ENCODE measurements at regions not wholly inside any gene's neighbourhood (a gene's known extent, or its start where the extent isn't known, plus 50 kb on each side); places are given as distances from the start of the nearest gene placed in this dataset.

DNA sequence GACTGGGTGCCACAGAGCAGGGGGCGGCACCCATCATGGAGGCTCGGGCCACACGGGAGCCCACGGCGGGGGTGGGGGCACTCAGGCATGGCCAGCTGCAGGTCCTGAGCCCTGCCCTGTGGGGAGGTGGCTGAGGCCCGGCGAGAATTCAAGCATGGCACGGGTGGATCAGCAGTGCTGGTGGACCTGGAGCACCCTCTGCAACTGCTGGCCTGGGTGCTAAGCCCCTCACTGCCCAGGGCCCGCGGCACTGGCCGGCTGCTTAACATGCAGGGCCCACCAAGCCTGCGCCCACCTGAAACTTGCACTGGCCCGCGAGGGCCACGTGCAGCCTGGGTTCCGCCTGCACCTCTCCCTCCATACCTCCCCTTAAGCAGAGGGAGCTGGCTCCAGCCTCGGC lies 258.6 kb downstream of the CENPC start:
- TF ChIP-seq, protein P1, sequence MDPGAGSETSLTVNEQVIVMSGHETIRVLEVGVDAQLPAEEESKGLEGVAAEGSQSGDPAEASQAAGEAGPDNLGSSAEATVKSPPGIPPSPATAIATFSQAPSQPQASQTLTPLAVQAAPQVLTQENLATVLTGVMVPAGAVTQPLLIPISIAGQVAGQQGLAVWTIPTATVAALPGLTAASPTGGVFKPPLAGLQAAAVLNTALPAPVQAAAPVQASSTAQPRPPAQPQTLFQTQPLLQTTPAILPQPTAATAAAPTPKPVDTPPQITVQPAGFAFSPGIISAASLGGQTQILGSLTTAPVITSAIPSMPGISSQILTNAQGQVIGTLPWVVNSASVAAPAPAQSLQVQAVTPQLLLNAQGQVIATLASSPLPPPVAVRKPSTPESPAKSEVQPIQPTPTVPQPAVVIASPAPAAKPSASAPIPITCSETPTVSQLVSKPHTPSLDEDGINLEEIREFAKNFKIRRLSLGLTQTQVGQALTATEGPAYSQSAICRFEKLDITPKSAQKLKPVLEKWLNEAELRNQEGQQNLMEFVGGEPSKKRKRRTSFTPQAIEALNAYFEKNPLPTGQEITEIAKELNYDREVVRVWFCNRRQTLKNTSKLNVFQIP (CRISPR knock-in tag; IDR thresholded peaks at IDR 0.05; ENCODE audit: borderline replicate concordance, low read depth), result no peak
- no peak for TF ChIP-seq GLIS3 (CRISPR knock-in tag; IDR thresholded peaks at IDR 0.05)
- no peak for TF ChIP-seq ZFP30 (CRISPR knock-in tag; IDR thresholded peaks at IDR 0.05)
- no peak for TF ChIP-seq ZNF8 (CRISPR knock-in tag; IDR thresholded peaks at IDR 0.05)
- TF ChIP-seq ARNTL (CRISPR knock-in tag; IDR thresholded peaks at IDR 0.05; ENCODE audit: borderline replicate concordance, low read depth), result no peak
- TF ChIP-seq ISL1 (CRISPR knock-in tag; IDR thresholded peaks at IDR 0.05), result no peak
- no peak for TF ChIP-seq TCF4 (CRISPR knock-in tag; IDR thresholded peaks at IDR 0.05; ENCODE audit: borderline replicate concordance)
- TF ChIP-seq TOX (CRISPR knock-in tag; IDR thresholded peaks at IDR 0.05; ENCODE audit: borderline replicate concordance), result no peak
- TF ChIP-seq PPARA (CRISPR knock-in tag; IDR thresholded peaks at IDR 0.05; ENCODE audit: borderline replicate concordance), result no peak
- TF ChIP-seq ZNF565 (CRISPR knock-in tag; conservative IDR thresholded peaks at IDR 0.05; ENCODE audit: low read depth), result no peak
- no peak for TF ChIP-seq ZNF70 (CRISPR knock-in tag; IDR thresholded peaks at IDR 0.05)
- no peak for TF ChIP-seq CSDC2 (CRISPR knock-in tag; IDR thresholded peaks at IDR 0.05)
- TF ChIP-seq, protein P2, sequence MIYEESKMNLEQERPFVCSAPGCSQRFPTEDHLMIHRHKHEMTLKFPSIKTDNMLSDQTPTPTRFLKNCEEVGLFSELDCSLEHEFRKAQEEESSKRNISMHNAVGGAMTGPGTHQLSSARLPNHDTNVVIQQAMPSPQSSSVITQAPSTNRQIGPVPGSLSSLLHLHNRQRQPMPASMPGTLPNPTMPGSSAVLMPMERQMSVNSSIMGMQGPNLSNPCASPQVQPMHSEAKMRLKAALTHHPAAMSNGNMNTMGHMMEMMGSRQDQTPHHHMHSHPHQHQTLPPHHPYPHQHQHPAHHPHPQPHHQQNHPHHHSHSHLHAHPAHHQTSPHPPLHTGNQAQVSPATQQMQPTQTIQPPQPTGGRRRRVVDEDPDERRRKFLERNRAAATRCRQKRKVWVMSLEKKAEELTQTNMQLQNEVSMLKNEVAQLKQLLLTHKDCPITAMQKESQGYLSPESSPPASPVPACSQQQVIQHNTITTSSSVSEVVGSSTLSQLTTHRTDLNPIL (CRISPR knock-in tag; IDR thresholded peaks at IDR 0.05; ENCODE audit: low read depth), result no peak
- no peak for TF ChIP-seq ESRRG (CRISPR knock-in tag; IDR thresholded peaks at IDR 0.05)
- TF ChIP-seq, protein P3, sequence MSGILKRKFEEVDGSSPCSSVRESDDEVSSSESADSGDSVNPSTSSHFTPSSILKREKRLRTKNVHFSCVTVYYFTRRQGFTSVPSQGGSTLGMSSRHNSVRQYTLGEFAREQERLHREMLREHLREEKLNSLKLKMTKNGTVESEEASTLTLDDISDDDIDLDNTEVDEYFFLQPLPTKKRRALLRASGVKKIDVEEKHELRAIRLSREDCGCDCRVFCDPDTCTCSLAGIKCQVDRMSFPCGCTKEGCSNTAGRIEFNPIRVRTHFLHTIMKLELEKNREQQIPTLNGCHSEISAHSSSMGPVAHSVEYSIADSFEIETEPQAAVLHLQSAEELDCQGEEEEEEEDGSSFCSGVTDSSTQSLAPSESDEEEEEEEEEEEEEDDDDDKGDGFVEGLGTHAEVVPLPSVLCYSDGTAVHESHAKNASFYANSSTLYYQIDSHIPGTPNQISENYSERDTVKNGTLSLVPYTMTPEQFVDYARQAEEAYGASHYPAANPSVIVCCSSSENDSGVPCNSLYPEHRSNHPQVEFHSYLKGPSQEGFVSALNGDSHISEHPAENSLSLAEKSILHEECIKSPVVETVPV (CRISPR knock-in tag; IDR thresholded peaks at IDR 0.05), result no peak
- TF ChIP-seq OSR1 (CRISPR knock-in tag; IDR thresholded peaks at IDR 0.05), result no peak
- TF ChIP-seq, protein P4, sequence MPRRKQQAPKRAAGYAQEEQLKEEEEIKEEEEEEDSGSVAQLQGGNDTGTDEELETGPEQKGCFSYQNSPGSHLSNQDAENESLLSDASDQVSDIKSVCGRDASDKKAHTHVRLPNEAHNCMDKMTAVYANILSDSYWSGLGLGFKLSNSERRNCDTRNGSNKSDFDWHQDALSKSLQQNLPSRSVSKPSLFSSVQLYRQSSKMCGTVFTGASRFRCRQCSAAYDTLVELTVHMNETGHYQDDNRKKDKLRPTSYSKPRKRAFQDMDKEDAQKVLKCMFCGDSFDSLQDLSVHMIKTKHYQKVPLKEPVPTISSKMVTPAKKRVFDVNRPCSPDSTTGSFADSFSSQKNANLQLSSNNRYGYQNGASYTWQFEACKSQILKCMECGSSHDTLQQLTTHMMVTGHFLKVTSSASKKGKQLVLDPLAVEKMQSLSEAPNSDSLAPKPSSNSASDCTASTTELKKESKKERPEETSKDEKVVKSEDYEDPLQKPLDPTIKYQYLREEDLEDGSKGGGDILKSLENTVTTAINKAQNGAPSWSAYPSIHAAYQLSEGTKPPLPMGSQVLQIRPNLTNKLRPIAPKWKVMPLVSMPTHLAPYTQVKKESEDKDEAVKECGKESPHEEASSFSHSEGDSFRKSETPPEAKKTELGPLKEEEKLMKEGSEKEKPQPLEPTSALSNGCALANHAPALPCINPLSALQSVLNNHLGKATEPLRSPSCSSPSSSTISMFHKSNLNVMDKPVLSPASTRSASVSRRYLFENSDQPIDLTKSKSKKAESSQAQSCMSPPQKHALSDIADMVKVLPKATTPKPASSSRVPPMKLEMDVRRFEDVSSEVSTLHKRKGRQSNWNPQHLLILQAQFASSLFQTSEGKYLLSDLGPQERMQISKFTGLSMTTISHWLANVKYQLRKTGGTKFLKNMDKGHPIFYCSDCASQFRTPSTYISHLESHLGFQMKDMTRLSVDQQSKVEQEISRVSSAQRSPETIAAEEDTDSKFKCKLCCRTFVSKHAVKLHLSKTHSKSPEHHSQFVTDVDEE (CRISPR knock-in tag; IDR thresholded peaks at IDR 0.05), result no peak
- no peak for TF ChIP-seq ZFP3 (CRISPR knock-in tag; IDR thresholded peaks at IDR 0.05)
- TF ChIP-seq, protein P5, sequence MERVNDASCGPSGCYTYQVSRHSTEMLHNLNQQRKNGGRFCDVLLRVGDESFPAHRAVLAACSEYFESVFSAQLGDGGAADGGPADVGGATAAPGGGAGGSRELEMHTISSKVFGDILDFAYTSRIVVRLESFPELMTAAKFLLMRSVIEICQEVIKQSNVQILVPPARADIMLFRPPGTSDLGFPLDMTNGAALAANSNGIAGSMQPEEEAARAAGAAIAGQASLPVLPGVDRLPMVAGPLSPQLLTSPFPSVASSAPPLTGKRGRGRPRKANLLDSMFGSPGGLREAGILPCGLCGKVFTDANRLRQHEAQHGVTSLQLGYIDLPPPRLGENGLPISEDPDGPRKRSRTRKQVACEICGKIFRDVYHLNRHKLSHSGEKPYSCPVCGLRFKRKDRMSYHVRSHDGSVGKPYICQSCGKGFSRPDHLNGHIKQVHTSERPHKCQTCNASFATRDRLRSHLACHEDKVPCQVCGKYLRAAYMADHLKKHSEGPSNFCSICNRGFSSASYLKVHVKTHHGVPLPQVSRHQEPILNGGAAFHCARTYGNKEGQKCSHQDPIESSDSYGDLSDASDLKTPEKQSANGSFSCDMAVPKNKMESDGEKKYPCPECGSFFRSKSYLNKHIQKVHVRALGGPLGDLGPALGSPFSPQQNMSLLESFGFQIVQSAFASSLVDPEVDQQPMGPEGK (CRISPR knock-in tag; IDR thresholded peaks at IDR 0.05; ENCODE audit: borderline replicate concordance), result no peak
- TF ChIP-seq ZC3H10 (CRISPR knock-in tag; IDR thresholded peaks at IDR 0.05), result no peak
- no peak for ATAC-seq

DNA sequence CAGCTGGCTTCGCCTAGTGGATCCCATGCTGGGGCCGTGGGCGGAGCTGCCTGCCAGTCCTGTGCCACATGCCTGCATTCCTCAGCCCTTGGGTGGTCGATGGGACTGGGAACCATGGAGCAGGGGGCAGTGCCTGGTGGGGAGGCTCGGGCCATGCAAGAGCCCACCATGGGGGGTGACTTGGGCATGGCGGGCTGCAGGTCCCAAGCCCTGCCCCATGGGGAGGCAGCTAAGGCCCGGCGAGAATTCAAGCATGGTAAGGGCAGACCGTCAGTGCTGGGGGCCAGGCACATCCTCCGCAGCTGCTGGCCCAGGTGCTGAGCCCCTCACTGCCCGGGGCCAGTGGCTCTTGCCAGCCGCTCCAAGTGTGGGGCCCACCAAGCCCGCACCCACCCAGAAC lies 262.6 kb downstream of the CENPC start:
- TF ChIP-seq PPARA (CRISPR knock-in tag; IDR thresholded peaks at IDR 0.05; ENCODE audit: borderline replicate concordance) (no peak), ZC3H10 (CRISPR knock-in tag; IDR thresholded peaks at IDR 0.05) (no peak), ZNF70 (CRISPR knock-in tag; IDR thresholded peaks at IDR 0.05) (no peak), SNAI2 (CRISPR knock-in tag; IDR thresholded peaks at IDR 0.05) (no peak), ZNF565 (CRISPR knock-in tag; conservative IDR thresholded peaks at IDR 0.05; ENCODE audit: low read depth) (no peak), ISL1 (CRISPR knock-in tag; IDR thresholded peaks at IDR 0.05) (no peak), ZFP3 (CRISPR knock-in tag; IDR thresholded peaks at IDR 0.05) (no peak), ESRRG (CRISPR knock-in tag; IDR thresholded peaks at IDR 0.05) (no peak), CSDC2 (CRISPR knock-in tag; IDR thresholded peaks at IDR 0.05) (no peak), TOX (CRISPR knock-in tag; IDR thresholded peaks at IDR 0.05; ENCODE audit: borderline replicate concordance) (no peak), GLIS3 (CRISPR knock-in tag; IDR thresholded peaks at IDR 0.05) (no peak), TCF4 (CRISPR knock-in tag; IDR thresholded peaks at IDR 0.05; ENCODE audit: borderline replicate concordance) (no peak), RARB (CRISPR knock-in tag; IDR thresholded peaks at IDR 0.05) (no peak), ZFP30 (CRISPR knock-in tag; IDR thresholded peaks at IDR 0.05) (no peak)
- TF ChIP-seq, protein P3 (CRISPR knock-in tag; IDR thresholded peaks at IDR 0.05), result no peak
- TF ChIP-seq, protein P4 (CRISPR knock-in tag; IDR thresholded peaks at IDR 0.05), result no peak
- TF ChIP-seq, protein P5 (CRISPR knock-in tag; IDR thresholded peaks at IDR 0.05; ENCODE audit: borderline replicate concordance), result no peak
- ATAC-seq, result no peak
